OCI-LY1 (cell line): ENCODE measurements at regions not wholly inside any gene's neighbourhood (a gene's known extent, or its start where the extent isn't known, plus 50 kb on each side); places are given as distances from the start of the nearest gene placed in this dataset.

Experiments used
- H2AFZ ChIP-seq: fragments of 200-600 bp; sonication (generic), shearing (Covaris generic); 2 replicates; pipeline ENCODE4 v1.6.0; 2014; ENCODE audit warnings: antibody characterized with exemption, mild to moderate bottlenecking, low read length
- H3F3A ChIP-seq: fragments of 200-600 bp; sonication (generic), shearing (Covaris generic); 2 replicates; pipeline ENCODE4 v1.6.0; 2014; ENCODE audit warnings: mild to moderate bottlenecking, antibody characterized with exemption, low read length, moderate library complexity; ENCODE audit not compliant: insufficient read depth
- H3K27ac ChIP-seq: fragments of 200-600 bp; sonication (generic); 2 replicates; pipeline ENCODE4 v1.5.1; 2014; ENCODE audit warnings: low read length, mixed run types, mild to moderate bottlenecking, low read depth; ENCODE audit not compliant: poor library complexity, severe bottlenecking
- H3K27me3 ChIP-seq: fragments of 200-600 bp; sonication (generic); 2 replicates; pipeline ENCODE4 v1.6.0; 2014; ENCODE audit warnings: antibody characterized with exemption, mild to moderate bottlenecking, low read length, moderate library complexity; ENCODE audit not compliant: insufficient read depth
- H3K36me3 ChIP-seq: fragments of 200-600 bp; sonication (generic); 2 replicates; pipeline ENCODE4 v1.6.1; 2014; ENCODE audit warnings: mild to moderate bottlenecking, antibody characterized with exemption, low read length, moderate library complexity, mixed read lengths; ENCODE audit not compliant: insufficient read depth
- H3K4me1 ChIP-seq: fragments of 200-600 bp; sonication (generic); 2 replicates; pipeline ENCODE4 v1.5.1; 2014; ENCODE audit warnings: mild to moderate bottlenecking, low read length, moderate library complexity; ENCODE audit not compliant: insufficient read depth, severe bottlenecking
- H3K4me2 ChIP-seq: fragments of 200-600 bp; sonication (generic), shearing (Covaris generic); 2 replicates; pipeline ENCODE4 v1.6.1; 2014; ENCODE audit warnings: low read length
- H3K4me3 ChIP-seq: fragments of 200-600 bp; sonication (generic); 2 replicates; pipeline ENCODE4 v1.5.1; 2014; ENCODE audit warnings: low read length, low read depth, mild to moderate bottlenecking, mixed read lengths; ENCODE audit not compliant: poor library complexity, severe bottlenecking
- H3K79me2 ChIP-seq: fragments of 200-600 bp; shearing (Covaris generic); 2 replicates; pipeline ENCODE4 v1.6.1; 2016; ENCODE audit warnings: mixed run types, low read length, mixed read lengths; ENCODE audit not compliant: insufficient read depth
- H3K9ac ChIP-seq: fragments of 200-600 bp; sonication (generic), shearing (Covaris generic); 2 replicates; pipeline ENCODE4 v1.6.1; 2014; ENCODE audit warnings: mild to moderate bottlenecking, low read length, mixed read lengths
- H3K9me2 ChIP-seq: fragments of 200-600 bp; sonication (generic), shearing (Covaris generic); 2 replicates; pipeline ENCODE4 v1.6.1; 2014; ENCODE audit warnings: low read depth, mild to moderate bottlenecking, low read length, mixed read lengths
- H3K9me3 ChIP-seq: fragments of 200-600 bp; shearing (Covaris generic); 2 replicates; pipeline ENCODE4 v1.6.1; 2014; ENCODE audit warnings: low read length, mixed read lengths
- H4K20me1 ChIP-seq: fragments of 200-600 bp; sonication (generic), shearing (Covaris generic); 2 replicates; pipeline ENCODE4 v1.6.0; 2016; ENCODE audit warnings: mild to moderate bottlenecking, low read length; ENCODE audit not compliant: insufficient read depth
- CTCF ChIP-seq: fragments of 200-600 bp; sonication (generic), shearing (Covaris generic); IDR thresholded peaks from 2 replicates; pipeline ENCODE4 v1.5.1; 2017; ENCODE audit warnings: mild to moderate bottlenecking, antibody characterized with exemption, low read length, moderate library complexity, mixed read lengths
- EZH2 ChIP-seq: fragments of 200-600 bp; sonication (generic), shearing (Covaris generic); IDR thresholded peaks from 2 replicates; pipeline ENCODE4 v1.8.0; 2017; ENCODE audit warnings: borderline replicate concordance, mixed run types, mild to moderate bottlenecking, antibody characterized with exemption, low read length, moderate library complexity, mixed read lengths

- no peak overlapping the region for H3K4me2 ChIP-seq
- no peaks in the 10 kb centered on the region for H3K4me1 ChIP-seq
- no peaks in the 10 kb centered on the region for H4K20me1 ChIP-seq
- TF ChIP-seq EZH2 (no peak), CTCF (no peak)
- H3K9ac ChIP-seq = no peak overlapping the region
- no peaks in the 10 kb centered on the region for H3K79me2 ChIP-seq
- no peaks in the 10 kb centered on the region for H3K9me2 ChIP-seq
- no peaks in the 10 kb centered on the region for H3K9me3 ChIP-seq
- no peak overlapping the region for H3K27ac ChIP-seq
- H3K36me3 ChIP-seq = no peaks in the 10 kb centered on the region
- H3K27me3 ChIP-seq = no peaks in the 10 kb centered on the region
- no peak overlapping the region for H2AFZ ChIP-seq
- H3F3A ChIP-seq = no peaks in the 10 kb centered on the region
- H3K4me3 ChIP-seq = no peak overlapping the region
These were observed 290.0 kb upstream of the PLSCR5 start for GRCh38 chr3:146895026-146895749.

GRCh38 chr3:146894406-146894805, 289.3 kb upstream of the PLSCR5 start:
- no peaks in the 10 kb centered on the region for H3K27me3 ChIP-seq
- no peak overlapping the region for H3K9ac ChIP-seq
- no peaks in the 10 kb centered on the region for H3K79me2 ChIP-seq
- no peak overlapping the region for H3K4me3 ChIP-seq
- no peaks in the 10 kb centered on the region for H3F3A ChIP-seq
- no peaks in the 10 kb centered on the region for H3K9me2 ChIP-seq
- H3K4me1 ChIP-seq = no peaks in the 10 kb centered on the region
- H4K20me1 ChIP-seq = no peaks in the 10 kb centered on the region
- no peaks in the 10 kb centered on the region for H3K36me3 ChIP-seq
- H3K27ac ChIP-seq = no peak overlapping the region
- H3K4me2 ChIP-seq = no peak overlapping the region
- H3K9me3 ChIP-seq = no peaks in the 10 kb centered on the region
- TF ChIP-seq EZH2 (no peak), CTCF (no peak)
- H2AFZ ChIP-seq = no peak overlapping the region

GRCh38 chr3:146892041-146892440, 286.9 kb upstream of the PLSCR5 start:
- H3K9me3 ChIP-seq = no peaks in the 10 kb centered on the region
- H3K9ac ChIP-seq = no peak overlapping the region
- no peaks in the 10 kb centered on the region for H3K27me3 ChIP-seq
- no peaks in the 10 kb centered on the region for H3F3A ChIP-seq
- no peak overlapping the region for H3K27ac ChIP-seq
- no peak overlapping the region for H3K4me3 ChIP-seq
- no peak overlapping the region for H2AFZ ChIP-seq
- H4K20me1 ChIP-seq = no peaks in the 10 kb centered on the region
- H3K36me3 ChIP-seq = no peaks in the 10 kb centered on the region
- H3K4me2 ChIP-seq = no peak overlapping the region
- no peaks in the 10 kb centered on the region for H3K4me1 ChIP-seq
- H3K9me2 ChIP-seq = no peaks in the 10 kb centered on the region
- H3K79me2 ChIP-seq = no peaks in the 10 kb centered on the region
- no peak for TF ChIP-seq EZH2
- TF ChIP-seq CTCF = no peak
